Endothelial cell of umbilical vein (primary cell): ENCODE measurements at regions not wholly inside any gene's neighbourhood (a gene's known extent, or its start where the extent isn't known, plus 50 kb on each side); places are given as distances from the start of the nearest gene placed in this dataset.

Experiments
- BruUV-seq: library from RNA; stranded (reverse); fragments of 400-500 nt; replicated peaks from 2 replicates; lab custom pipeline; 2021; lab: Mats Ljungman, UMichigan
- CTCF ChIA-PET: fragments of 300-600, 350-600 bp; sonication (Branson Sonifier 250); formaldehyde crosslinking; loops from one replicate; lab custom pipeline; 2021; ENCODE audit warnings: antibody characterized with exemption, inconsistent platforms; lab: Charles Lee
- POLR2A ChIA-PET: fragments of 300-600, 350-600 bp; sonication (Branson Sonifier 250); formaldehyde crosslinking; loops from one replicate; lab custom pipeline; 2021; ENCODE audit warnings: antibody characterized with exemption, inconsistent platforms; lab: Charles Lee
- DNase-seq: peaks from one replicate; pipeline ENCODE4 v3.0.0-alpha.2; 2011; ENCODE audit warnings: low read depth, low spot score
- FAIRE-seq: peaks from 2 replicates; lab custom pipeline; 2011; peaks lifted over from hg19 to GRCh38; lab: Jason Lieb, UNC
- H2AFZ ChIP-seq: 2 replicates; pipeline ENCODE4 v1.6.0; 2012; ENCODE audit warnings: low read depth, low read length, control low read depth, inconsistent platforms
- H3K27ac ChIP-seq: 2 replicates; pipeline ENCODE4 v1.5.1; 2011; ENCODE audit warnings: low read depth, mild to moderate bottlenecking, control low read depth, low read length, moderate library complexity; ENCODE audit not compliant: insufficient read depth
- H3K27me3 ChIP-seq, 2 experiments: 2 replicates each; pipeline versions ENCODE4 v1.6.0 to v1.6.1; 2011; ENCODE audit warnings: low read length in 2 of 2, mixed read lengths in 1 of 2; ENCODE audit not compliant: control insufficient read depth in 2 of 2, insufficient read depth in 2 of 2
- H3K36me3 ChIP-seq, 2 experiments: 2 replicates in 1 of 2; 3 replicates in 1 of 2; pipeline ENCODE4 v1.5.1; 2011; ENCODE audit warnings: low read length in 2 of 2, mild to moderate bottlenecking in 1 of 2, moderate library complexity in 1 of 2; ENCODE audit not compliant: control insufficient read depth in 2 of 2, insufficient read depth in 2 of 2; ENCODE audit errors: extremely low read depth in 1 of 2
- H3K4me1 ChIP-seq: 3 replicates; pipeline ENCODE4 v1.5.1; 2011; ENCODE audit warnings: mild to moderate bottlenecking, low read length; ENCODE audit not compliant: control insufficient read depth, insufficient read depth; ENCODE audit errors: extremely low read depth
- H3K4me2 ChIP-seq: 2 replicates; pipeline ENCODE4 v1.6.1; 2011; ENCODE audit warnings: low read length, control low read depth, mixed read lengths; ENCODE audit not compliant: insufficient read depth
- H3K4me3 ChIP-seq, 3 experiments: fragments of 200-600 bp in 1 of 3; sonication (generic), shearing (Covaris generic) in 1 of 3; replicated peaks in 1 of 3; 2 replicates each; pipeline ENCODE4 v1.5.1; 2011 to 2016; ENCODE audit warnings: control low read depth in 3 of 3, low read length in 3 of 3, mild to moderate bottlenecking in 2 of 3, inconsistent platforms in 1 of 3, low read depth in 1 of 3, moderate library complexity in 1 of 3; ENCODE audit not compliant: insufficient read depth in 1 of 3
- H3K79me2 ChIP-seq: 2 replicates; pipeline ENCODE4 v1.6.0; 2012; ENCODE audit warnings: low read length, inconsistent platforms; ENCODE audit not compliant: control insufficient read depth, insufficient read depth
- H3K9ac ChIP-seq: replicated peaks from 2 replicates; pipeline ENCODE3; 2011; ENCODE audit warnings: low read length, control low read depth; ENCODE audit not compliant: insufficient read depth; ENCODE audit errors: extremely low read depth
- H3K9me1 ChIP-seq: replicated peaks from 3 replicates; pipeline ENCODE4 v1.6.0; 2011; ENCODE audit warnings: mild to moderate bottlenecking, low read length; ENCODE audit not compliant: control insufficient read depth, insufficient read depth; ENCODE audit errors: extremely low read depth
- H3K9me3 ChIP-seq: replicated peaks from 2 replicates; pipeline ENCODE4 v1.5.1; 2012; ENCODE audit warnings: low read length, inconsistent platforms; ENCODE audit not compliant: control insufficient read depth, insufficient read depth
- H4K20me1 ChIP-seq: replicated peaks from 2 replicates; pipeline ENCODE3; 2011; ENCODE audit warnings: mild to moderate bottlenecking, low read length; ENCODE audit not compliant: control insufficient read depth, insufficient read depth; ENCODE audit errors: extremely low read depth
- EZH2 ChIP-seq: IDR thresholded peaks from 2 replicates; pipeline ENCODE4 v1.6.1; 2012; ENCODE audit warnings: borderline replicate concordance, low read depth, mild to moderate bottlenecking, moderate library complexity, low read length, inconsistent platforms; ENCODE audit not compliant: severe bottlenecking
- FOS ChIP-seq: IDR thresholded peaks from 2 replicates; pipeline ENCODE4 v1.6.1; 2011; ENCODE audit warnings: mild to moderate bottlenecking, low read length, moderate library complexity, borderline replicate concordance; ENCODE audit not compliant: insufficient read depth
- GATA2 ChIP-seq: IDR thresholded peaks from 2 replicates; pipeline ENCODE4 v1.7.0; 2011; ENCODE audit warnings: low read depth, mild to moderate bottlenecking, moderate library complexity, mixed read lengths, low read length; ENCODE audit not compliant: insufficient read length, insufficient read depth
- JUN ChIP-seq: IDR thresholded peaks from 2 replicates; pipeline ENCODE4 v1.6.1; 2011; ENCODE audit warnings: borderline replicate concordance, low read depth; ENCODE audit not compliant: insufficient read length, insufficient read depth
- MYC ChIP-seq: IDR thresholded peaks from one replicate; pipeline ENCODE4 v1.6.1; 2011; ENCODE audit warnings: mild to moderate bottlenecking, low read depth, low read length
- POLR2A ChIP-seq: IDR thresholded peaks from 2 replicates; pipeline ENCODE4 v1.6.1; 2012; ENCODE audit warnings: low read depth, mild to moderate bottlenecking, control low read depth, low read length
- POLR2AphosphoS5 ChIP-seq: IDR thresholded peaks from 2 replicates; pipeline ENCODE4 v1.6.1; 2012; ENCODE audit warnings: low read depth, mild to moderate bottlenecking, control low read depth, low read length, moderate library complexity; ENCODE audit not compliant: insufficient read depth
- dilution Hi-C: fragments of 300-500 bp; cut with MboI; formaldehyde crosslinking; loops from one replicate; pipeline ENCODE4 v1.15.0; 2019; ENCODE audit warnings: low sequenced_read_pairs; ENCODE audit not compliant: extremely low pct_ligation_motif_present
- intact Hi-C: fragments of 100-400 bp; cut with micrococcal nuclease; formaldehyde crosslinking; loops from one replicate; pipeline ENCODE4 v1.10.0; 2022
- TF ChIP-seq, protein P1 (sequence below): IDR thresholded peaks from 2 replicates; pipeline ENCODE4 v1.6.1; 2011; ENCODE audit not compliant: insufficient read depth, insufficient read length
- TF ChIP-seq, protein P2 (sequence below), 2 donors: IDR thresholded peaks; 1 replicate in 1 of 2; 2 replicates in 1 of 2; pipeline ENCODE4 v1.5.1; 2011; ENCODE audit warnings: low read length in 2 of 2, mild to moderate bottlenecking in 2 of 2, moderate library complexity in 2 of 2, control low read depth in 1 of 2, inconsistent platforms in 1 of 2, low read depth in 1 of 2; ENCODE audit not compliant: insufficient read depth in 1 of 2; ENCODE audit errors: extremely low read depth in 1 of 2

DNA sequence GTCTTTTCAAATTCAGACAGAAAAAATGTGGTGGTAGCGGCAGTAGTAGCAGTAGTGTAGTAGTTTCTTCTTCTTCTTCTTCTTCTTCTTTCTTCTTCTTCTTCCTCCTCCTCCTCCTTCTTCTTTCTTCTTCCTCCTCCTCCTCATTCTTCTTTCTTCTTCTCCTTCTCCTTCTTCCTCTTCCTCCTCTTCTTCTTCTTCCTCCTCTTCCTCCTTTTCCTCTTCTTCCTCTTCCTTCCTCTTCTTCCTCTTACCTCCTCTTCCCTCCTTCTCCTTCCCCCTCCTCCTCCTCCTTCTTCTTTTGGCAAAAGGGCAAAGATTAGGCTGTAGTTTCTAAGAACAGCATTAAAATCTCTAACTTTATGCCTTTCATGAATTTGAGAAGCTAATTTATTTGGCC lies 59.6 kb upstream of the INSM2 start:
- DNase-seq (no peak), FAIRE-seq (no peak)
- POLR2A ChIA-PET = no interaction called here
- intact Hi-C loops (loop anchor here (10.0 kb wide), 1 partner anchor 50 kb away; no protein-coding TSS in a partner anchor), dilution Hi-C loops (no loop called here)
- Histone ChIP-seq H3K9ac (no peak overlapping the region), H3K9me3 (no peaks in the 10 kb centered on the region), H3K36me3 (no peaks in the 10 kb centered on the region), H2AFZ (no peak overlapping the region), H3K27ac (no peak overlapping the region), H3K4me3 (no peak overlapping the region), H3K79me2 (no peaks in the 10 kb centered on the region), H3K4me2 (no peak overlapping the region), H3K9me1 (no peaks in the 10 kb centered on the region), H3K4me1 (no peaks in the 10 kb centered on the region), H4K20me1 (no peaks in the 10 kb centered on the region), H3K27me3 (peaks cover 0 to 8% of the 10 kb centered on the region in 2 experiments)
- no TSS peak for BruUV-seq
- CTCF ChIA-PET = no interaction called here
- TF ChIP-seq POLR2A (no peak), GATA2 (no peak), EZH2 (no peak), POLR2AphosphoS5 (no peak), MYC (no peak), FOS (no peak), JUN (no peak)
- TF ChIP-seq, protein P1, sequence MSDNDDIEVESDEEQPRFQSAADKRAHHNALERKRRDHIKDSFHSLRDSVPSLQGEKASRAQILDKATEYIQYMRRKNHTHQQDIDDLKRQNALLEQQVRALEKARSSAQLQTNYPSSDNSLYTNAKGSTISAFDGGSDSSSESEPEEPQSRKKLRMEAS = no peak
- TF ChIP-seq, protein P2, sequence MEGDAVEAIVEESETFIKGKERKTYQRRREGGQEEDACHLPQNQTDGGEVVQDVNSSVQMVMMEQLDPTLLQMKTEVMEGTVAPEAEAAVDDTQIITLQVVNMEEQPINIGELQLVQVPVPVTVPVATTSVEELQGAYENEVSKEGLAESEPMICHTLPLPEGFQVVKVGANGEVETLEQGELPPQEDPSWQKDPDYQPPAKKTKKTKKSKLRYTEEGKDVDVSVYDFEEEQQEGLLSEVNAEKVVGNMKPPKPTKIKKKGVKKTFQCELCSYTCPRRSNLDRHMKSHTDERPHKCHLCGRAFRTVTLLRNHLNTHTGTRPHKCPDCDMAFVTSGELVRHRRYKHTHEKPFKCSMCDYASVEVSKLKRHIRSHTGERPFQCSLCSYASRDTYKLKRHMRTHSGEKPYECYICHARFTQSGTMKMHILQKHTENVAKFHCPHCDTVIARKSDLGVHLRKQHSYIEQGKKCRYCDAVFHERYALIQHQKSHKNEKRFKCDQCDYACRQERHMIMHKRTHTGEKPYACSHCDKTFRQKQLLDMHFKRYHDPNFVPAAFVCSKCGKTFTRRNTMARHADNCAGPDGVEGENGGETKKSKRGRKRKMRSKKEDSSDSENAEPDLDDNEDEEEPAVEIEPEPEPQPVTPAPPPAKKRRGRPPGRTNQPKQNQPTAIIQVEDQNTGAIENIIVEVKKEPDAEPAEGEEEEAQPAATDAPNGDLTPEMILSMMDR (IDR thresholded peaks at IDR 0.05; ENCODE audit: extremely low read depth in 1 of 2, insufficient read depth in 1 of 2, low read depth in 1 of 2, low read length in 2 of 2) = no peak
